GM18508 (cell line): ENCODE measurements at regions not wholly inside any gene's neighbourhood (a gene's known extent, or its start where the extent isn't known, plus 50 kb on each side); places are given as distances from the start of the nearest gene placed in this dataset.

ENCODE experiments used
- ATAC-seq: cut with Tn5 transposase; IDR thresholded peaks from one replicate; pipeline ENCODE4 v1.9.1; 2021; ENCODE audit warnings: moderate number of reproducible peaks; ENCODE audit not compliant: insufficient read depth, unreplicated experiment

DNA sequence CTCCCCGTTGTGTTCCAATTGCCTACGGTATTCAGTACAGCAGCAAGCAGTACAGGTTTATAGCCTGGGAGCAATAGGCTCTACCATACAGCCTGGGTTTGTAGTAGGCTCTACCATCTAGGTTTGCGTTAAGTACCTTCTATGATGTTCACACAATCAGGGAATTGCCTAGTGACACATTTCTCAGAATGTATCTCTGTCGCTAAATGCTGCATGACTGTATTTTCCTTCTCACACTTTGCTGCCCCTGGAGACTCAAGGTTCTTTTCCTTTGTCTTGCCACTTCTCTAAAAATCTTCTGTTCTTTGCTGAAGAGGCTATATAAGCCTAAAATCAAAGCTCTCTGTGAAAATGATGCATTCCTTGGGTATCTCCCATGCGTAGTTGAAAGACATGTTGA, 241.9 kb downstream of the CD83 start:
- ATAC-seq = no peak

DNA sequence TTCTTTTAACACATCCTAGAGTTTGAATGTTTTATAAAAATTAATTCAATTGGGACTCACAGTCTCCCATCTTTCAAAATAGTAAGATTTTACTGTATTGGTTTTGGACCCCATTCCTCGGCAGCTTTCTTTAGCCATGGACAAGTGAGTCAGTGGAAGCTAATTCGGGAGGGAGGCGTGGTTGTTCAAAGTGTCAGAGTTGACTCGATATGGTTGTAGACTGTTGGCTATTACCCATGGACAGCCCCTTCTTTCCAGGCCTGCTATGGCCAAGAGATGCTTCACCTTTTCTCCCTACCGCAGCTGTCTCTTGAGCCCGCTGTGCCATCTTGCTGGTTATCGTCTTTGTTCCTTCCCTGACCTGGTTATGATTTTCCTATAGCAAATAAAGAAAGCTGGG, 243.0 kb downstream of the CD83 start:
- no peak for ATAC-seq

DNA sequence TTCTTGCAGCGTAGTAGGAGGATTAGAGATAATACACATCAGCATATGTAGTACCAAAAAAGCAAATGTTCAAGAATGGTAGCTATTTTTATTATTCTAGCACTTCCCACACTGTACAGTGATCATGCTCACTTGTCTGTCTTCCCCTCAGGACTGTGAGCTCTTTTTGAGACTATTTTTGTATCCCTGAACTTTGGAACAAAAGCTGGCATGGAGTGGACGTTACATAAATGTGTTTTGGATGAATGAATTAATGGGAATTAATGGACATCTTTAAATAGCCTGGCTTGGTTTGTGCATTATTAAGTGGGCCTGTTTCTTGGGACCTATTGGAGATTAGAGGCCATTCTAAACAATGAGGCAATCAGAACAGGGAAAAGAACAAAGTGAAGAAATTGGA, 243.7 kb downstream of the CD83 start:
- no peak for ATAC-seq

DNA sequence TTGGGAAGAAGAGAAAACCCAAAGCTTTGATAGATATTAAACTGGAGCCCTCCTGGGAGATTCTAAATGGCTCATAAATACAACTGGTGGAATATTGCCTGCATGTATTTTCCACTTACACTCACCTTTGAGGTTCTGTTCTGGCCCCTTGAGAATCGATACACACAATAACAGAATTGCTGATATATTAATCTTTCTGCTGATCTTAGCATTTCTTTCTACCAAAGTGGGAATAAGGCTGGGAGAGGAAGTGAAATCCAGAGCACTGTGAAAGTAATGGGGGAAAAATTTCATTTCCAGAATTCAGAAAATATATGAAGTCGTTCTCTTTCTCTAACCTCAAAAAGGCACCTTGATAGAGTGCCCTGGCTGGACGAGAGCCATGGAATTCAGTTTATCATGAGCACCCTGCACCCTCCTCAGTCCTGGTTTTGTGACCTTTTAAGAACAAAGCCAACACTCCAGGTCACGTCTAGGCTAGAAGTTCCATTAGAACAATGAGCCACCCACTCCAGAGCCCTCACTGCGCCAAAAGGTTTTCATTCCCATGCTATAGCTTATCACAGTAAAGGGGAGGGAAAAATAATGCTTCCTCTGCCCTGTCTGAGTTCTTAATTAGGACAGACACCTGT, 244.5 kb downstream of the CD83 start:
- ATAC-seq = no peak

DNA sequence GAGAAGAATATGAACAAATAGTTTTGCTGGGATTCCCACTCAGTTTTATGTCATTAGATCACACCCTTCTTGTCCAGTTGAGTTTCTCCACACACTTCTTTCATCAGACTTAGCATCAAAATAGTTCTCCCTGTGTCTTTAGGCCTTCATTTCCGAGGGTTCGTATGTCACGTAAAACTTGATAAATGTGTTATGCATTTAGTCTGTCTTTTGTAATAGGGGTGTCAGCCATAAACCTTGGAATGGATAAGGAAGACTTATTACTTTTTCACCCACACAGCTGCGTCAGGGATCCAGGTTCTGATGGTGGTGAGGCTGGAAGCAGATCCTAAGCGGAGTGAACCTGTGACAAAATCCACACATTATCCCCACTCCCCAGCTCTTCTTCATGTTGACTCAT, 246.8 kb downstream of the CD83 start:
- no peak for ATAC-seq

DNA sequence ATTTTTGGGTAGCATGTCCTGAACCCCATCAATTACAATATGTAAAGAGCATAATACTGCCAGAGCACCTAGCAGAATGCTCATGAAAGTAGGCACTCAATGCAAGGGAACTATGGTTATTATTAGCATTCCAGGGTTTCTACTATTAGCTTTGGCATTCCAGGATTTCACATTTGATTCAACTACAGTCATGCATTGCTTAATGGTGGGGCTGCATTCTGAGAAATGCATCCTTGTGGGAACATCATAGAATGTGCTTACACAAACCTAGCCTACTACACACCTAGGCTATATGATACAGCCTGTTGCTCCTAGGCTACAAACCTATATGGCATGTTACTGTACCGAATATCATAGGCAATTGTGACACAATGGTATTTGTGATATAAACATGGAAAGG, 247.8 kb downstream of the CD83 start:
- no peak for ATAC-seq

DNA sequence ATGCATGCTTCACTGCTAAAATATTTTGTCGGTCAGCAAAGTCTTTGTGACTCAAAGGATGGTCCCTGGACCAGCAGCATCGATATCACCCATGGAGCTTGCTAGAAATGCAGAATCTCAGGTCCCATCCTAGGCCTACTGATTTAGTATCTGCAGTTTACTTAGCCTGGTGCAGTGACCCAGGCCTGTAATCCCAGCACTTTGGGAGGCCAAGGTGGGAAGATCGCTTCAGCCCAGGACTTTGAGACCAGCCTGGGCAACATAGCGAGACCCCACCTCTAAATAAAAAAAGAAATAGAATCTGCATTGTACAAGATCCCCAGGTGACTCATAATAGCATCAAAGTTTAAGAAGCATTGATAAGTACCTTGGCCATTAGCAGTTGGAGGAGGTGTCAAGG, 248.7 kb downstream of the CD83 start:
- ATAC-seq = no peak

DNA sequence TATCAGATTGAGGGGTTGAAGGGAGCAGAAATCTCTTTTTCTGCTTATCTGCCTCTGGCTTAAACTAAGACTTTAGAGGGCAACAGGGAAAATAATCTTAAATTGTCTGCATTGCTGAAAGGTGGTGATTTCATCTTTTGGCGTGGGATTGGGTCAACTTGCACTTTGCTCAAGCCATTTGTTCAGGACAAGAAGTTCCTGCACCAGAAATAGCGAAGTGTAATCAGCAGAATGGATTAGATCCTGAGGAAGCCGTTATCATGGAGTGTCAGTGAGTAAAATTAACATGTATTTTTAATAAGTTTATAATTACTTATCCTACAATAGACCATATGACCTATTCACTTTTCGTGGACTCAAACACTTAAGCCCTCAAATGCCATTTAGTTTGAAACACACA, 249.3 kb downstream of the CD83 start:
- no peak for ATAC-seq

DNA sequence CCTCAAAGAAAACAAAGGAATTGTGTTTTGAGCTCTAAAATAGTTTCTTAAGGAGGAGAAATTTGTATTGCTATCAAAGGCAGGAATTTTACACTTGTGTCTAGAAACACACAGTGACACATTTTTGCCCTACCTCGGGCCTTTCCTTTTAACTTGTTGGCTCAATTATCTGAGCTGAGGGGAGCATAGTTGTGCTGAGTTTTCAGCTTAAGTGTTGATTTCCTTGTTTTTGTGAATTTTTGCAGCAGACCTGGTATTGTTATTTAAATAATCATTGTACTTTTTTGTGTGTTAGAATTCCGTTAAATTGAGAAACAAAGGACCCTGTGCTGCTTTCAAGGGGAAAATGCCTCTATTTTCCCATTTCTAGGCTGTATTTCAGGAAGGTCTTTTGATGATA, 249.7 kb downstream of the CD83 start:
- no peak for ATAC-seq

DNA sequence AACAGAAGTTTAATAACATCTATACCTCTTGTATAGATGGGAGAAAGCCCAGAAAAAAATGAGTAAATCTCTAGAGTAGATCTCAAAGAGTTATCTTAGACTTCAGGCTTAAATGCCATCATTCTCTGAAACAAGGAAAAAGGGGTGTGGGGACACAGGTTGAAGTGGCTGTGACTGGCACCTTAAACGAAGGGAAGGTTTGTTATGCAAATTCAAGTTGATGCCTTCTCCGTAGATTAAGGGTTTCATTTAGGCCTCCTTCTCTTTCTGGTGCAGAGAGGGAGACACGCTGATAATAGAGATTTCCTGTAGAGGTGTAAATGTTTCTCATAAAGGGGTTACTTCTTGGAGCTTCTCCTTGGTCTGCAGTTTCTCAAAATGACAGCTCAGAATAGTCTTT, 252.1 kb downstream of the CD83 start:
- ATAC-seq = no peak

DNA sequence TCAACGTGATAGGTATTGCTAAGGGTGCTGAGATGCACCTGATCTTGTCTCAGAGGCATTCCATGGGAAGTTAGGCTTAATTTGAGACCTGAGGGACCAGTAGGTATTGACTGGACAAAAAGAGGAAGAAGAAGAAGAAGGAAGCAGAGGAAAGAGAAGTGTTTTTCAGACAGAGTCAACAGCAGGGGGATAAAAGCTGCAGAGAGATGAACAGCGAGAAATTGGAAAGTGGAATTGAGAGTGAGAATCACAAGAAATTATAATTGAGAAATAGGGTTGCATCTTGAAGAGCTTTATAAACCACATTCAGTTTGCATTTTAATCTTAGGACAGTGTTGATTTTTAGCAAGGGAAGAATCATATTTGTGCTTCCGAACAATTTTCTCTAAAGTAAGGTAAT, 254.0 kb downstream of the CD83 start:
- ATAC-seq = no peak

DNA sequence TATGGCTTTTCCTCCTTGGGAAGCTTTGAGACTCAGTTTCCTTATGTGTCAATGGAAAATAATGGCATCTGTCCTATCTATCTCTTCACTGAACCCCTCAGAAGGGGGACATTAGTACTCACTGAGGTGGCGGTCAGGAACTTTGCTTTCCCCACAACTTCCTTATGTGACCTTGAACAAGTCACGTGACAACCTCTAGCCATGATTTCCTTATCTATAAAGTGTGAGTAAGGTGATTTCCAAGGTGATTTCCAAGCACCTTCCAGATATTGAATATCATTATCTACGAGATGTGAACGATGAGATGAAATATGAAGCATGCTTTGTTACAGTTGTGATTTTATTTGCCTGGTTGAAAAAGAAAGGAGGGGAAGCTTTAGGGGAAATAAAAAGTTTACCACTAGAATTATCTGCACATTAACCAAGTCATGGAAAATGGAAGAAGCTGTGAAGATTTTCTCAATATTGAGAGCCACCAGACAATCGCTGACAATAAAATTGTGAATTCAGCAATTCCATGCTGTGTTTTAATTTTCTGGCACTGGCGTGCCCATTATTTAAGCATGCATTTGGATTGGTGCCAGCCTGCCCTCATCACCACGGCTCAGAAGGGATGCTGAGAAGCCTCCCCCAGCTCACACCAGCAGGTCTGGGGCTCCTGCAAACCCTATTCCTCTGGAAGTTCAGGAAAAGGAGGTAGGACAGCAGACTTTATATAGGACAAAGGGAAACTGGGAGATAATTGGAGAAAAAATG, 255.3 kb downstream of the CD83 start:
- no peak for ATAC-seq

DNA sequence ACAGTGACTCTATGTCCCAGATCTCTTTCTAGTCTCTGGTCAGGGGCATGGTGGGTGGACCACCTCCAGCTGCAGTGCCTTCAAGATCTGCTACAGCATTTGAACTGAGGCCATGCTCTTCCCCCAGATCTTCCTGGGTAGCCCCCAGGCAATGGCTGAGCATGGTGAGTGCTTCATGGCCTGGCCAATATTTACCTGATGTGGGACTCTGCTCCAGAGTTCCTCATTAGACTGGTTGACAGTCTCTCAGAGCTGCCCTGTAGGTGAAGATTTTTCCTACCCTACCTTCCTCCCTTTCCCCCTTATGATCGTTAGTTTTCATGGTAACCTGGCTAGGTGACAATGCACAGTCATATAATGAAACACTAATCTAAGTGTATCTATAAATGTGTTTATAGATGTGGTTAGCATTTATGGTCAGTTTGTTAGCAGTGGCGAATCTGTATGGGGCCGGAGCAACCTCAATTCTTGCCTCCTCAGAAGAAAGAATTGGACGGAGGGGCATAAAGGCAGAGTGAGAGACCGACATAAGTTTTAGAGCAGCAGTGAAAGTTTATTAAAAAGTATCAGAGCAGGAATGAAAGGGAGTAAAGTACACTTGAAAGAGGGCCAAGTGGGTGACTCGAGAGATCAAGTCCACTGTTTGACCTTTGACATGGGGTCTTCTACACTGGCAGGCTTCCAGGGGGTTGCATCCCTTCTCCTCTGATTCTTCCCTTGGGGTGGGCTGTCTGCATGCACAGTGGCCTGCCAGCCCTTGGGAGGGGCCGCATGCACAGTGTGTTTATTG, 256.3 kb downstream of the CD83 start:
- no peak for ATAC-seq

DNA sequence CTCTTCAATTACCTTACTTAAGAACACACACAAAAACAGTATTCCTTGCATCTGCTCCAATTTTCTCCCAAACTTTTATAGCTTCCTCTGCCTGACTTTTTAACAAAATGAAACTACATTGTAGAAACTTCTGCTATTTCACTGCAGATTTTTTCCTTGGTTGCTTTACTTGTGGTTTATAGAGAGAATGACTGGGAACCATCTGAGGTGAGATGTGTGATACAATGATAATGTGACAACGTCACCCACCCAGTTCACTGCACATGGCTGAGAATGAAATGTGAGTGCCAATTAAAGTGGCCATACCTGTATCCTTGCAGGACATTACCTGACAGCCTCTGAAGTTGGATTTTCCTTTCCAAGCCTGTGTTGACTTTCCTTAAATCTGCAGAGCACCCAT, 258.4 kb downstream of the CD83 start:
- no peak for ATAC-seq

DNA sequence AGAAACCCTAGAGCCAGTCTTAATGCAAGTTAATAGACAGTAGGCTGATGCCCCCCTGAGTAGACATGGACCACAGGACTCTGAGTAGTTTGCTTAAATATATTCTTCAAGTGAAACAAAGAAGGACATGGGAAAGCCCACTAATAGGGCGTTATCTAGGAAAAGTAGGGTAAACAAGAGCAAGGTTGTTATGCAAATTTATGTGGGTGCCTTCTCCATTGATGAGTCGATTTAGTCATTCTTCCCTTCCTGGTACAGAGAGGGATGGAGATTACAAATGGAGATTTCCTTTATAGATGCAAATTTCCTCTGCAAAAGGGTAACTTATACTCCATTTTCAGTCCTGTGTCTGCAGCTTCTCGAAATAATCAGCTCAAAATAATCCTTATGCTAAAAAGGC, 262.0 kb downstream of the CD83 start:
- ATAC-seq = no peak

DNA sequence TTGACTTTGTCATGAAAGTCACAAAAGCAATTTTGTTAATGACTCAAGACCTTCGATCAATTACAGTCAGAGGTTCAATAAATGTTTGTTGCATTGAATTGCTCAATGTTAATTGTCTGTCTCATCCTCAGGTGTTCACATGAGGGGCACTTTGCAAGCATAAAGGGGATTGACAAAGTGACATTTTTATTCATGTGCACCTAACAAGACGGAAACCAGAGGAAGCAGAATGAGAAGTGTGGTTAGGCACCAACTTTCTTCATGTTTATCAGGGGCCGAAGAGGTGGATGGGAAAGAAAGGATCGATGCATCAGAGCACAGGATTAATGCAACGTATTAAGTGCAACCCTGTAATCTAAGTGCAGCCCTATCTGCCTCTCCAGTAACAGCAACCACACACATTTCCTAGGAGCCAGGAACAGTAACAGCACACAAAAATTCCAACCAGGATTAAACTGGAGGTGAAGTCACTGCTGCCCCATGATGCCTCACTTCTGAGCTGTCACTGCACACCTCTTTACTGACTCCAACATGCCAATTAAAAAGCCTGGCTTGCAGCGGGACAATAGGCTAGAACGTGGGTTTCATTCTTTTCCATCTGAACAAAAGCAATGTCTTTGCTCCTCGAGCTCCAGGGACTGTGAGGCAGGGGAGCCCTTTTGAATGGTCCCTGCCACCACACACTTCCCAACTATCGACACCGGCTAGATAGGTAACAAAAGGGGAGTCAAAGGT, 262.7 kb downstream of the CD83 start:
- no peak for ATAC-seq

DNA sequence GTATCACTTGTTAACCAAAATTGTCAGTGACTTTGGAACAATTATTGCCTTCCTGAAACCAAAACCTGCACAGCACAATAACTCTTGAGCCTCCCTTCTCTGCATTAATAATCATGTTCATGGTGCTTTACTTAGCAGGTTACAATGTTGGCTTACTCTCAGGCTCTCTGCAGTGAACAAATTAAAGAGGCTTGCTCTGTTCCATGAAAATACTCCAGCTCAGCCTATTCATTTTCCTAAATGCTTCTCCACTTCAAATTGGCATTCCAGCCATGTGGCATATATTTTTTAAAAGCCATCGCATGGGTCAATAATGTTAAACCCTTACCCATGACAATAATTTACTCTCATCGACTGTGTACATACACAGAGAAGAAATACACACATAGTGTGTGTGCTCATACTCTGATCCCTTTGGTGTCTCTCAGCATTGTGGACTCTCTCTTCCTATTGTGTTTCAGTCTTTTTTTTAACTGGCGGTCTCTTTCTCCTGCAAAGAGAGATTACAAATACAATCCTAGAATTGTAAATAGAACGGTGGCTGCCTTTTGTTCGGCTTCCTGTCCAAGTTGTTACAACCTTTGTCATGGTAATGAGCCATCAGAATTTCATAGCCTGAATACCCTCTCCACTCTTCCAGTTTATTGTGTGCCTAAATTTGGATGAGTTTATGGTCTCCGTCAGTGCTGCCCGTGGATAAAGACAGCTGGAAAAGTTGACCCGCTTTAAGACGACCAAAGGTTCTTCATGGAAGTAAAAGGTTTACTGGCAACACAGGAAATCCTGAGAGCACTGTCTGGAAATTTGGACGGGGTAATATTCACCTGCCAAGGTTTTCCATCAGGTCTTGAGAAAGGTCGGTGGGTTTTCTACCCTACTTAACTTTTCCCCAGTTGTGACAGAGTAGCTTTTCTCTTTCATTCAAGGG, 263.6 kb downstream of the CD83 start:
- ATAC-seq = no peak

DNA sequence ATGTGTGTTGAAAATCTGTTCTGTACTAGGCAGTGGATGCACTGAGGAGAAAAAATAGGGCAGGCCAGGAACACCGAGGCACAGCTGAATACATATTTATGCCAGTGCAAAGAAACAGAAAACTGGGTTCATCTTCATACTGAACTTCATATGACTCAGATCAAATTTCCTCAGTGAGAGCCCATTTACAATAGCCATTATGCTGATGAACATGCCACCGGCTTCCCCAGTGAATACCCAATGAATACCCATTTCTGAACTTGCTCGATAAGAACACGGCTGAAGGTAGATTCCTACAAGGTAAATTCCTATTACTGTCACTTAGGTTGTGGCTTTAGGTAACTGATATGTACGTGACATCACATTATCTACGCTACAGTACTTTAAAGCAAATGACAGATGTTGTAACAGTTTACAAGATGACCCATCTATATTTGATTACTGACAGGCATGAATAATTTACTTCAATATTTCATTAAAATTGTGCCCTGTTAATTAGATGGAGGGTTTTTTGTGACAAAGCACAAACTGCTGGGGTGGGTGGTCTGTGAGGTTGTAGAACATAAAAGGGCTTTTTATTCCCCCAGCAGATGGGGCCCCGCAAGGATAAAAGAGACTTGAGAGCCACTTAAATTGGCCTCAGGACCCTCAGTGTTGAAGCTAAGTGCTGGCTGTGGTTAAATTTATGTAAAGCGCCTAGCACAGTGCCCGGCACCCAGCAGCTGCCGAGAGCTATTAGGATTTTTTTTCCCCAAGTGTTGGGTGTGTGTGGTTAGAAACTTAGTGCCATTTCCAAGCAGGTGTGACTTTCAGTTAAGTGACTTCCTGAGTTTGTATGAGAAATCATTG, 264.5 kb downstream of the CD83 start:
- no peak for ATAC-seq

DNA sequence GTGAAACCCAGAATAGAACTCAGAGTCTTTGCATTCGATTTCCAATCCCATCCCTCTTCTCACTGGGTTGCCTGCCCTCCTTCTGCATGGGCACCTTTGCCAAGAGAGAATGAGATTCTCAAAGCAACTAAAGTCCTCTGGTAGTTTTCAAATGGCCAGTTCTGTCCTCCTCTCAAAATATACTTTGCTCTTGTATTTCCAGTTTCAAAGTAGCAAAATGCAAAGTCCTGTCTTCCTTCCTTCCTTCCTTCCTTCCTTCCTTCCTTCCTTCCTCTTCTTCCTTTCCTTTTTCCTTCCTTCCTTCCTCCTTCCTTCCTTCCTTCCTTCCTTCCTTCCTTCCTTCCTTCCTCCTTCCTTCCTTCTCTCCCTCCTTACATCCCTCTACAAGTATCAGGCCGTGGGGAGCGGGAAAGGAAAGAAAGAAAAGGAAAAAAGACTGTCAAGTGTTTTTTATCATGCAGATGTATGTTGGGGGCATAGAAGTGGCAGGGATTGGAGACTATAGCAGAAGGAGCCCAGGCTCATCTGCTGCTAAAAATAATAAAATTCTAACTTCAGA, 265.2 kb downstream of the CD83 start:
- no peak for ATAC-seq
